HepG2 (cell line): ENCODE measurements at regions not wholly inside any gene's neighbourhood (a gene's known extent, or its start where the extent isn't known, plus 50 kb on each side); places are given as distances from the start of the nearest gene placed in this dataset.
A peak's percentile ranks its signal among the peaks of the same experiment; 100 is the strongest.

Experiments
- ATAC-seq: fragments of 200-7000 bp; cut with Tn5 transposase; 3 replicates; pipeline ENCODE4 v1.9.1; 2020; ENCODE audit warnings: mild to moderate bottlenecking, moderate library complexity
- BruUV-seq: library from RNA; stranded (reverse); fragments of 400-500 nt; replicated peaks from 2 replicates; lab custom pipeline; 2021; lab: Mats Ljungman, UMichigan
- CTCF ChIA-PET: fragments of 300-600 bp; formaldehyde crosslinking; extraction: SDS; loops from one replicate; lab custom pipeline; 2021; ENCODE audit warnings: low total read pairs, inconsistent platforms, low intra/inter-chr PET ratio; lab: Yijun Ruan, JAX
- POLR2A ChIA-PET: fragments of 350-600 bp; sonication (Branson Sonifier 250); formaldehyde crosslinking; loops from one replicate; lab custom pipeline; 2020; ENCODE audit warnings: antibody characterized with exemption, inconsistent platforms; lab: Yijun Ruan, JAX
- DNase-seq: peaks from one replicate; pipeline ENCODE4 v3.0.0-alpha.2; 2015; ENCODE audit warnings: low spot score
- FAIRE-seq: peaks from 3 replicates; lab custom pipeline; 2011; peaks lifted over from hg19 to GRCh38; lab: Jason Lieb, UNC
- H2AFZ ChIP-seq: one replicate; pipeline ENCODE4 v1.6.1; 2011; ENCODE audit warnings: low read length, inconsistent platforms
- H3K27ac ChIP-seq: fragments of 300-600 bp; 3 replicates; pipeline ENCODE4 v1.8.0; 2011; ENCODE audit warnings: mixed run types, mild to moderate bottlenecking, mixed read lengths, low read length, inconsistent platforms; ENCODE audit not compliant: insufficient read depth; ENCODE audit errors: extremely low read length
- H3K27me3 ChIP-seq, 2 experiments: fragments of 200-600 bp in 1 of 2; 2 replicates in 1 of 2; 3 replicates in 1 of 2; pipeline versions ENCODE4 v1.6.0 to v1.8.0; 2011; ENCODE audit warnings: low read length in 2 of 2, mild to moderate bottlenecking in 2 of 2, moderate library complexity in 2 of 2, inconsistent platforms in 1 of 2; ENCODE audit not compliant: insufficient read depth in 2 of 2, control insufficient read depth in 1 of 2
- H3K36me3 ChIP-seq, 2 experiments: fragments of 200-600 bp in 1 of 2; replicated peaks in 1 of 2; 2 replicates in 1 of 2; 3 replicates in 1 of 2; pipeline versions ENCODE4 v1.5.1 to v1.8.0; 2011; ENCODE audit warnings: low read length in 2 of 2, inconsistent platforms in 1 of 2; ENCODE audit not compliant: insufficient read depth in 2 of 2, control insufficient read depth in 1 of 2
- H3K4me1 ChIP-seq: 2 replicates; pipeline ENCODE4 v1.5.1; 2012; ENCODE audit warnings: low read length, inconsistent platforms; ENCODE audit not compliant: insufficient read depth
- H3K4me2 ChIP-seq: 2 replicates; pipeline ENCODE4 v1.6.0; 2011; ENCODE audit warnings: low read depth, low read length, inconsistent platforms
- H3K4me3 ChIP-seq, 3 experiments: fragments of 200-600 bp in 1 of 3; sonication (generic), shearing (Covaris generic) in 1 of 3; replicated peaks in 1 of 3; 2 replicates each; pipeline ENCODE4 v1.5.1; 2011 to 2016; ENCODE audit warnings: low read length in 3 of 3, inconsistent platforms in 2 of 3, low read depth in 2 of 3, mild to moderate bottlenecking in 2 of 3, control low read depth in 1 of 3, mixed read lengths in 1 of 3; ENCODE audit not compliant: insufficient read depth in 1 of 3
- H3K79me2 ChIP-seq: one replicate; pipeline ENCODE4 v1.6.1; 2011; ENCODE audit warnings: low read length, inconsistent platforms; ENCODE audit not compliant: insufficient read depth
- H3K9ac ChIP-seq: 2 replicates; pipeline ENCODE4 v1.6.0; 2011; ENCODE audit warnings: mild to moderate bottlenecking, low read depth, low read length, inconsistent platforms; ENCODE audit not compliant: insufficient read depth
- H3K9me3 ChIP-seq: 2 replicates; pipeline ENCODE4 v1.5.1; 2012; ENCODE audit warnings: mild to moderate bottlenecking, low read length
- H4K20me1 ChIP-seq: 2 replicates; pipeline ENCODE4 v1.6.0; 2011; ENCODE audit warnings: inconsistent platforms, mild to moderate bottlenecking, low read length, moderate library complexity; ENCODE audit not compliant: insufficient read depth
- BHLHE40 ChIP-seq: IDR thresholded peaks from 2 replicates; pipeline ENCODE4 v1.6.1; 2011; ENCODE audit warnings: low read length, improper control_type of control experiment
- CBX2 ChIP-seq, 2 experiments: fragments of 200-600 bp in 1 of 2; sonication (generic); formaldehyde crosslinking in 1 of 2; IDR thresholded peaks; 2 replicates each; pipeline versions ENCODE4 v1.7.0 to v1.8.1; 2018 to 2022; ENCODE audit warnings: low read depth in 2 of 2, low read length in 1 of 2, mild to moderate bottlenecking in 1 of 2, missing genetic modification reagents in 1 of 2
- MYC ChIP-seq: sonication (generic); formaldehyde crosslinking; IDR thresholded peaks from 2 replicates; pipeline ENCODE4 v1.9.0; 2021; ENCODE audit warnings: missing genetic modification reagents, borderline replicate concordance
- PAF1 ChIP-seq: IDR thresholded peaks from 2 replicates; pipeline ENCODE4 v1.6.1; 2016; ENCODE audit warnings: missing genetic modification reagents, missing compliant biosample characterization
- REPIN1 ChIP-seq: sonication (generic); formaldehyde crosslinking; IDR thresholded peaks from 2 replicates; pipeline ENCODE4 v1.8.0; 2022; ENCODE audit warnings: missing genetic modification reagents, low read depth, mild to moderate bottlenecking, borderline replicate concordance
- SP1 ChIP-seq, 2 experiments: fragments of 450-650 bp in 1 of 2; sonication (generic) in 1 of 2; formaldehyde crosslinking in 1 of 2; IDR thresholded peaks; 2 replicates each; pipeline versions ENCODE4 v1.4.0 to v1.6.1; 2016 to 2020; ENCODE audit warnings: missing genetic modification reagents in 1 of 2
- ZNF562 ChIP-seq: sonication (generic); formaldehyde crosslinking; IDR thresholded peaks from 2 replicates; pipeline ENCODE4 v1.8.0; 2022; ENCODE audit warnings: missing genetic modification reagents, borderline replicate concordance
- ZNF572 ChIP-seq: sonication (generic); formaldehyde crosslinking; IDR thresholded peaks from 2 replicates; pipeline ENCODE4 v1.5.1; 2020; ENCODE audit warnings: mild to moderate bottlenecking, missing genetic modification reagents
- WGBS: methylation state at CpG from one replicate; pipeline ENCODE4 v1.1.6; 2017; ENCODE audit warnings: low lambda C conversion rate; 5-methylcytosine and 5-hydroxymethylcytosine counted together
- in situ Hi-C: cut with HindIII; loops from 2 replicates; pipeline ENCODE4 v1.10.0; 2017; ENCODE audit warnings: low pct_unique_long_range_greater_than_20kb; ENCODE audit not compliant: extremely low pct_ligation_motif_present
- intact Hi-C: fragments of 100-400 bp; cut with micrococcal nuclease; formaldehyde crosslinking; loops from one replicate; pipeline ENCODE4 v1.10.0; 2022; ENCODE audit not compliant: unreplicated experiment

GRCh38 chr5:6280425-6281100, 97.8 kb downstream of the MED10 start (continued):
- no peak for TF ChIP-seq CBX2 (IDR thresholded peaks at IDR 0.05; ENCODE audit: low read depth, low read length)
- no peak for TF ChIP-seq CBX2 (CRISPR knock-in tag; IDR thresholded peaks at IDR 0.05; ENCODE audit: low read depth)
- TF ChIP-seq MYC (CRISPR knock-in tag) = no peak
- no peak for TF ChIP-seq SP1 (IDR thresholded peaks at IDR 0.05)
- no peak for TF ChIP-seq SP1 (CRISPR knock-in tag; IDR thresholded peaks at IDR 0.05)

GRCh38 chr5:6279607-6280006, 98.7 kb downstream of the MED10 start:
- no peak overlapping the region for H3K27ac ChIP-seq
- no peak overlapping the region for H3K4me2 ChIP-seq
- DNase-seq (no peak), FAIRE-seq (no peak), ATAC-seq (peak; percentile 78)
- no peaks in the 10 kb centered on the region for H3K9me3 ChIP-seq
- in situ Hi-C loops = no loop called here
- no TSS peak for BruUV-seq
- no peak overlapping the region for H2AFZ ChIP-seq
- no peaks in the 10 kb centered on the region for H3K36me3 ChIP-seq
- 0 out of 5 replicates have a peak, but pooled peaks cover 0 to 2% of the 10 kb centered on the region in 2 experiments for H3K27me3 ChIP-seq
- intact Hi-C loops = no loop called here
- CTCF ChIA-PET = no interaction called here
- TF ChIP-seq REPIN1 (CRISPR knock-in tag) = no peak
- TF ChIP-seq BHLHE40 = peak; percentile 39; the same call in 1 of the 2 replicates
- no peak for TF ChIP-seq ZNF572 (CRISPR knock-in tag)
- no peak for TF ChIP-seq ZNF562 (CRISPR knock-in tag)
- no peak for TF ChIP-seq PAF1 (CRISPR knock-in tag)
- POLR2A ChIA-PET = no interaction called here
- no peak overlapping the region for H3K9ac ChIP-seq
- H3K4me1 ChIP-seq = peaks cover 12% of the 10 kb centered on the region; the same call in 1 of the 2 replicates
- H3K4me3 ChIP-seq = no peak overlapping the region
- 58% methylated on average over 4 of the region's 5 CpGs for WGBS
- H3K79me2 ChIP-seq = no peaks in the 10 kb centered on the region
- H4K20me1 ChIP-seq = no peaks in the 10 kb centered on the region
